ENCODE measurements at regions not wholly inside any gene's neighbourhood (a gene's known extent, or its start where the extent isn't known, plus 50 kb on each side); places are given as distances from the start of the nearest gene placed in this dataset.

DNA sequence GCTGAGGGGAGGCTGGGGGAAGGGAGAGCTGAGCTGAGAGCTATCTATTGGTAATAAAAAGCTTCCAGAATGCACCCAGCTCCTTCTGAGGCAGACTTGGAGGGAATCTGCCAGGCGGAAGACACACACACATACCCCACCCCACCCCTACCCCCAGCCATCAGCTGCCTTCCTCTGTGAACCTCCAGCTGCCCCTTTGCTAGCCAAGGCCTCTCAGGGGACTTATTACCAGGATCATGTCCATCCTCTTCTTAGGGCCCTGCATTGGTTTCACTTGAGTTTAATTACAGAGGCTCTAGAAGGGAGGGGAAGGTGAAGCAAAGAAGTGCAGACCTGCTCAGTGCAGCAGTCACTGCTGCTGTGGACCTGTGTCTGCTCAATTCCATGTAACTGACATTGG, 156.4 kb downstream of the OMA1 start:
- intact Hi-C loops (cut with DNase I) = no loop called here

DNA sequence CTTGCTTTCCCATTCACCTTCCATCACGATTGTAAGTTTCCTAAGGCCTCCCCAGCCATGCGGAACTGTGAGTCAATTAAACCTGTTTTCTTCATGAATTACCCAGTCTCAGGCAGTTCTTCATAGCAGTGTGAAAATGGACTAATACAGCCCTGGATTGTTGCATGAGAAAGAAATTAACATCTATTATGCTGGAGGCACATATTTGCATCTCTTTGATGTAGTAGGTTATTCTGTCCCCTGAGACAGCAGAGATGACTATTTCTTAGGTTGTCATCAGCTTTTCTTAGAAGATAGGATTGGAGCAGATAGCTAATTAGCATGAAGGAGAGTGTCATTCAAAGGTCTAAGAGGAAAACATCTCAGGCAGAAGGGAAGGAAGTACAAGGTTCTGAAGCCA, 166.2 kb downstream of the OMA1 start:
- no peak for TF ChIP-seq POLR2A (IDR thresholded peaks at IDR 0.05)
- TF ChIP-seq, protein P1, sequence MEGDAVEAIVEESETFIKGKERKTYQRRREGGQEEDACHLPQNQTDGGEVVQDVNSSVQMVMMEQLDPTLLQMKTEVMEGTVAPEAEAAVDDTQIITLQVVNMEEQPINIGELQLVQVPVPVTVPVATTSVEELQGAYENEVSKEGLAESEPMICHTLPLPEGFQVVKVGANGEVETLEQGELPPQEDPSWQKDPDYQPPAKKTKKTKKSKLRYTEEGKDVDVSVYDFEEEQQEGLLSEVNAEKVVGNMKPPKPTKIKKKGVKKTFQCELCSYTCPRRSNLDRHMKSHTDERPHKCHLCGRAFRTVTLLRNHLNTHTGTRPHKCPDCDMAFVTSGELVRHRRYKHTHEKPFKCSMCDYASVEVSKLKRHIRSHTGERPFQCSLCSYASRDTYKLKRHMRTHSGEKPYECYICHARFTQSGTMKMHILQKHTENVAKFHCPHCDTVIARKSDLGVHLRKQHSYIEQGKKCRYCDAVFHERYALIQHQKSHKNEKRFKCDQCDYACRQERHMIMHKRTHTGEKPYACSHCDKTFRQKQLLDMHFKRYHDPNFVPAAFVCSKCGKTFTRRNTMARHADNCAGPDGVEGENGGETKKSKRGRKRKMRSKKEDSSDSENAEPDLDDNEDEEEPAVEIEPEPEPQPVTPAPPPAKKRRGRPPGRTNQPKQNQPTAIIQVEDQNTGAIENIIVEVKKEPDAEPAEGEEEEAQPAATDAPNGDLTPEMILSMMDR (IDR thresholded peaks at IDR 0.05) = no peak
- H3K27ac ChIP-seq = no peak overlapping the region
- H3K9me3 ChIP-seq = no peaks in the 10 kb centered on the region
- no peaks in the 10 kb centered on the region for H3K4me1 ChIP-seq
- H3K27me3 ChIP-seq = no peaks in the 10 kb centered on the region
- WGBS, 2 donors = 88 to 91% methylated on average over 2 of the region's 2 CpGs
- no peaks in the 10 kb centered on the region for H3K36me3 ChIP-seq
- intact Hi-C loops (cut with DNase I) = no loop called here
- H3K4me3 ChIP-seq = no peak overlapping the region
- DNase-seq = no peak

More for the DNA sequence above, 156.4 kb downstream of the OMA1 start:
- no peaks in the 10 kb centered on the region for H3K27me3 ChIP-seq
- no peak for DNase-seq
- no peak for TF ChIP-seq POLR2A (IDR thresholded peaks at IDR 0.05)
- TF ChIP-seq, protein P1 (IDR thresholded peaks at IDR 0.05) = no peak
- no peak overlapping the region for H3K4me3 ChIP-seq
- H3K4me1 ChIP-seq = no peaks in the 10 kb centered on the region
- no peaks in the 10 kb centered on the region for H3K9me3 ChIP-seq
- H3K36me3 ChIP-seq = no peaks in the 10 kb centered on the region
- H3K27ac ChIP-seq = no peak overlapping the region
- WGBS, 2 donors = 73 to 90% methylated on average over 1 of the region's 1 CpG

DNA sequence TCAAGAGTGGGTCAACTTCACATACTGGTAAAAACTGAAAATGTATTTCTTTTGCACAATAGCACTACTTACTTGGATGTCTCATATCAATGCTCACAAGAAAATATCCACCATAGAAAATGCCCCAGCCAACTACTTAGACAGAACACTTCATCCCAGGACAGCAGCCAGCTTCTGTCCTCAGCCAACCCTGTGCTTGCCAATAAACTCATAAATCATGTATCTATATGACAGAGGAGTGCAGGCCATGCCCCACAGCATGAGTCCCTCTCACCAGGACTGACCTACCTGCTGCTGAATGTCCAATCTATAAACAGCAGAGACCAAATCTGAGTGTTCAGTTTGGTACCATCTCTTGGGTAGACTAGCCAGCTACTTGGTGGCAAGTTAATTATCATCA, 179.3 kb downstream of the OMA1 start:
- intact Hi-C loops (cut with DNase I) = no loop called here
- no peak overlapping the region for H3K27ac ChIP-seq
- H3K9me3 ChIP-seq = peaks cover 0 to 11% (median 0%) of the 10 kb centered on the region in 3 donors

DNA sequence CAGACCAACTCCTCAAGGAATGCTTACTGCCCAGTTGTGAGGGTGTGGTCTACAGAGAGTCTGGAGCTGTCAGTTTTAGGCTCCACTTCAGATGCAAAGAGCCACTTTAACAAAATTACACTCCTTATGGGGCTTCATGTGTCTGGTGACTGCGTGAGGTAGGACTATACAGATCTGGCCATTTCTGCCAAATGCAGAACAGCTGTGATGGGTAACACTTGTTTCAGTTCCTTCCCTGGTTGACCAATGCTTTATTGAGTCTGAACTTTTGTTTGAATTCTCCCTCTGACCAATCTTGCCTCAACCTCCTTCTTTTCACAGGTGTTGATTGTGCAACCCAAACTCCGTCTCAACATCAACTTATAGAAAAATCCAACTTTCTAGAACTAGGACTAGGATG, 181.2 kb downstream of the OMA1 start:
- TF ChIP-seq, protein P1 (IDR thresholded peaks at IDR 0.05) = no peak
- no peak for TF ChIP-seq POLR2A (IDR thresholded peaks at IDR 0.05)
- intact Hi-C loops (cut with DNase I) = no loop called here
- no peaks in the 10 kb centered on the region for H3K27me3 ChIP-seq

More for the DNA sequence above, 179.3 kb downstream of the OMA1 start:
- TF ChIP-seq POLR2A (IDR thresholded peaks at IDR 0.05) = no peak
- TF ChIP-seq, protein P1 (IDR thresholded peaks at IDR 0.05) = no peak
- Histone ChIP-seq H3K36me3 (no peaks in the 10 kb centered on the region), H3K27me3 (no peaks in the 10 kb centered on the region), H3K4me3 (no peak overlapping the region), H3K4me1 (no peaks in the 10 kb centered on the region)
- DNase-seq = no peak

DNA sequence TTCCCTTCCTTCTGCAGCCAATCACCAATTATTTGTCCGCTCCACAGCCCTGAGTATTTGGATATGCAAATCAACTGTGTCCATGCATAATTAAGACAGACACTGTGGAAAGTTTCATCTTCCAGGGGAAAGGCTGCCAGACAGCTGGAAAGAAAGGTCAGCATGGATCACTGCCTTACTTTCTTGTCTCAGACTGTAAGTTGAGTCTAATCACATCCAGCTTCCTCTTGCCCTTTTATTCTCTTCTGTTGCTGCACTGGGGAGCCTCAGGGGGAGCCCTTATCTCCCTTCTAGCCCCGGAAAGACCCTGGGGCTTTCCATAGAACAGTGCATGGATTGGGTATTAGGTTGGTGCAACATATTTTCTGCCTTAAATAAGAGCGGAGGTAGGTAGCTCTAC, 182.9 kb downstream of the OMA1 start:
- TF ChIP-seq, protein P1 (IDR thresholded peaks at IDR 0.05) = no peak
- no peak for TF ChIP-seq POLR2A (IDR thresholded peaks at IDR 0.05)
- H3K9me3 ChIP-seq = no peaks in the 10 kb centered on the region
- H3K27ac ChIP-seq = no peak overlapping the region
- intact Hi-C loops (cut with DNase I) = no loop called here
- no peaks in the 10 kb centered on the region for H3K4me1 ChIP-seq
- DNase-seq = no peak
- no peaks in the 10 kb centered on the region for H3K27me3 ChIP-seq
- WGBS, 2 donors = 76 to 95% methylated on average over 2 to 3 of the region's 3 CpGs
- no peak overlapping the region for H3K4me3 ChIP-seq
- no peaks in the 10 kb centered on the region for H3K36me3 ChIP-seq

More for the DNA sequence above, 181.2 kb downstream of the OMA1 start:
- Histone ChIP-seq H3K4me1 (no peaks in the 10 kb centered on the region), H3K27ac (no peak overlapping the region), H3K4me3 (no peak overlapping the region), H3K9me3 (no peaks in the 10 kb centered on the region), H3K36me3 (no peaks in the 10 kb centered on the region)
- 89 to 93% methylated on average over 2 of the region's 2 CpGs for WGBS, 2 donors
- no peak for DNase-seq
